SKM-1 treated with dmso at 0.1 percent for 144 hours (cell line): ENCODE measurements at regions not wholly inside any gene's neighbourhood (a gene's known extent, or its start where the extent isn't known, plus 50 kb on each side); places are given as distances from the start of the nearest gene placed in this dataset.
"Not testable (repeated sequence)": the region's sequence is repeated elsewhere in the genome, so short reads cannot be mapped to it uniquely, and the experiment has no call there.

Source experiments
- DNase-seq: peaks from one replicate; lab custom pipeline; 2025; ENCODE audit not compliant: unreplicated experiment; lab: John Stamatoyannopoulos, UW

DNA sequence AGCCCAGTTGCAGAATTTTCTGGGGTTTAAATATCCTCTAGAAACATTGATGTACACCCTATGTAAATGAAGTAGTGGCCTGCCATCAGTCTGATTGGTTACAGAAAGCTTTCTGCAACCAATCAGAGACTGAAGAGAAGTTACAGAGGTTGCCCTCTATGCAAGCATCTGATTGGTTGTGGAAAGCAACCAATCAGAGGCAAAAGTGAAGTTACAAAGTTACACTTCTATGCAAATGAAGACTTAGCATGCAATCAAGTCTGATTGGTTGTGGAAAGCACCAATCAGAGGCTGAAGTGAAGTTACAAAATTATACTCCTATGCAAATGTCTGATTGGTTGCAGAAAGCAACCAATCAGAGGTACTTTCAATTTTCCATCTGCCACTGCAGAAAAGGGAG is 51.9 kb upstream of the USP9X start:
- DNase-seq: no peak

DNA sequence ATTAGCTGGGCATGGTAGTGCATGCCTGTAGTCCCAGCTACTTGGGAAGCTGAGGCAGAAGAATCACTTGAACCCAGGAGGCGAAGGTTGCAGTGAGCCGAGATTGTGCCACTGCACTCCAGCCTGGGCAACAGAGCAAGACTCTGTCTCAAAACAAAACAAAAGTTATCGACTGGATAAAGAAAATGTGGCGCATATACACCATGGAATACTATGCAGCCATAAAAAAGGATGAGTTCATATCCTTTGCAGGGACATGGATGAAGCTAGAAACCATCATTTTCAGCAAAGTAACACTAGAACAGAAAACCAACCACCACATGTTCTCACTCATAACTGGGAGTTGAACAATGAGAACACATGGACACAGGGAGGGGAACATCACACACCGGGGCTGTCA is 50.3 kb upstream of the USP9X start:
- DNase-seq: not testable (repeated sequence)
